PFSK-1 (cell line): ENCODE measurements at regions not wholly inside any gene's neighbourhood (a gene's known extent, or its start where the extent isn't known, plus 50 kb on each side); places are given as distances from the start of the nearest gene placed in this dataset.

ENCODE experiments used
- POLR2AphosphoS5 ChIP-seq: IDR thresholded peaks from 2 replicates; pipeline ENCODE4 v1.6.1; 2012; ENCODE audit warnings: low read depth, mild to moderate bottlenecking, control low read depth, low read length, moderate library complexity
- TF ChIP-seq, protein P1 (sequence below), 2 experiments: IDR thresholded peaks; 2 replicates each; pipeline versions ENCODE4 v1.6.1 to v1.8.0; 2011 to 2012; ENCODE audit warnings: low read depth in 2 of 2, low read length in 2 of 2, control low read depth in 1 of 2, inconsistent platforms in 1 of 2, mild to moderate bottlenecking in 1 of 2, moderate library complexity in 1 of 2; ENCODE audit not compliant: insufficient read depth in 1 of 2

DNA sequence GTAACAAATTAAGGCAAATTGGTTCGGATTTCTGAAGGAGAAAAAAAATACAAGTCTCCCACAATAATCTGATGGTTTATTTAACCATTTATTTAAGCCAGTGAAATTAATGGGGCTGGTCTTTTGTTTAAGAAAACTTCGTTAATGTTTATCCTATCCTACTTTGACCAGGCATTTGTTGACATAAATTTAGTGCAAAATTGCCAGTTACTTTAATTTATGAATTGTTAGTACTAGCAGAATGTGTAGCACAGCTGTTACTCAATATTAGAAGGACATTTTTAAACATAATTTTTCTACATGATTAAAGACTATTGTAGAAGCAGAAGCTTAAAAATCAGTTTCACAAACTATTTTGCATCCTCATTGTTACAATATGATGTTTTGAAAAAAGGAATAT lies 687.6 kb upstream of the PTBP2 start:
- no peak for TF ChIP-seq POLR2AphosphoS5
- TF ChIP-seq, protein P1, sequence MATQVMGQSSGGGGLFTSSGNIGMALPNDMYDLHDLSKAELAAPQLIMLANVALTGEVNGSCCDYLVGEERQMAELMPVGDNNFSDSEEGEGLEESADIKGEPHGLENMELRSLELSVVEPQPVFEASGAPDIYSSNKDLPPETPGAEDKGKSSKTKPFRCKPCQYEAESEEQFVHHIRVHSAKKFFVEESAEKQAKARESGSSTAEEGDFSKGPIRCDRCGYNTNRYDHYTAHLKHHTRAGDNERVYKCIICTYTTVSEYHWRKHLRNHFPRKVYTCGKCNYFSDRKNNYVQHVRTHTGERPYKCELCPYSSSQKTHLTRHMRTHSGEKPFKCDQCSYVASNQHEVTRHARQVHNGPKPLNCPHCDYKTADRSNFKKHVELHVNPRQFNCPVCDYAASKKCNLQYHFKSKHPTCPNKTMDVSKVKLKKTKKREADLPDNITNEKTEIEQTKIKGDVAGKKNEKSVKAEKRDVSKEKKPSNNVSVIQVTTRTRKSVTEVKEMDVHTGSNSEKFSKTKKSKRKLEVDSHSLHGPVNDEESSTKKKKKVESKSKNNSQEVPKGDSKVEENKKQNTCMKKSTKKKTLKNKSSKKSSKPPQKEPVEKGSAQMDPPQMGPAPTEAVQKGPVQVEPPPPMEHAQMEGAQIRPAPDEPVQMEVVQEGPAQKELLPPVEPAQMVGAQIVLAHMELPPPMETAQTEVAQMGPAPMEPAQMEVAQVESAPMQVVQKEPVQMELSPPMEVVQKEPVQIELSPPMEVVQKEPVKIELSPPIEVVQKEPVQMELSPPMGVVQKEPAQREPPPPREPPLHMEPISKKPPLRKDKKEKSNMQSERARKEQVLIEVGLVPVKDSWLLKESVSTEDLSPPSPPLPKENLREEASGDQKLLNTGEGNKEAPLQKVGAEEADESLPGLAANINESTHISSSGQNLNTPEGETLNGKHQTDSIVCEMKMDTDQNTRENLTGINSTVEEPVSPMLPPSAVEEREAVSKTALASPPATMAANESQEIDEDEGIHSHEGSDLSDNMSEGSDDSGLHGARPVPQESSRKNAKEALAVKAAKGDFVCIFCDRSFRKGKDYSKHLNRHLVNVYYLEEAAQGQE (IDR thresholded peaks at IDR 0.05; ENCODE audit: insufficient read depth in 1 of 2, low read depth in 2 of 2, low read length in 2 of 2) = no peak
